IMR-90 (cell line): ENCODE measurements at regions not wholly inside any gene's neighbourhood (a gene's known extent, or its start where the extent isn't known, plus 50 kb on each side); places are given as distances from the start of the nearest gene placed in this dataset.

ENCODE experiments used
- ATAC-seq: fragments of 200-7000 bp; cut with Tn5 transposase; 2 replicates; pipeline ENCODE4 v1.9.1; 2020; ENCODE audit warnings: low read depth, mild to moderate bottlenecking, moderate library complexity
- BruUV-seq: library from RNA; stranded (reverse); fragments of 400-500 nt; replicated peaks from 2 replicates; lab custom pipeline; 2021; lab: Mats Ljungman, UMichigan
- CTCF ChIA-PET: fragments of 300-600 bp; formaldehyde crosslinking; extraction: SDS; loops from one replicate; lab custom pipeline; 2021; ENCODE audit warnings: antibody characterized with exemption; lab: Yijun Ruan, JAX
- POLR2A ChIA-PET: fragments of 300-600 bp; sonication (Branson Sonifier 250); formaldehyde crosslinking; loops from one replicate; lab custom pipeline; 2022; ENCODE audit warnings: antibody characterized with exemption; ENCODE audit not compliant: unreplicated experiment; lab: Charles Lee
- DNase-seq: peaks from one replicate; pipeline ENCODE4 v3.0.0; 2013
- H2AFZ ChIP-seq: replicated peaks from 2 replicates; pipeline ENCODE3; 2013; ENCODE audit warnings: low read length, mild to moderate bottlenecking; ENCODE audit not compliant: poor library complexity
- H2AK5ac ChIP-seq: 2 replicates; pipeline ENCODE4 v1.6.1; 2013; ENCODE audit warnings: low read depth, low read length, inconsistent platforms
- H2AK9ac ChIP-seq: replicated peaks from 2 replicates; pipeline ENCODE3; 2013; ENCODE audit warnings: mild to moderate bottlenecking, low read depth, low read length, moderate library complexity; ENCODE audit not compliant: poor library complexity
- H2BK120ac ChIP-seq: 2 replicates; pipeline ENCODE4 v1.6.1; 2013; ENCODE audit warnings: low read depth, low read length, inconsistent platforms
- H2BK15ac ChIP-seq: 3 replicates; pipeline ENCODE4 v1.6.1; 2013; ENCODE audit warnings: low read depth, low read length, inconsistent platforms
- H2BK20ac ChIP-seq: 2 replicates; pipeline ENCODE4 v1.6.1; 2013; ENCODE audit warnings: low read depth, mild to moderate bottlenecking, inconsistent platforms, low read length, moderate library complexity
- H2BK5ac ChIP-seq: 2 replicates; pipeline ENCODE4 v1.6.1; 2013; ENCODE audit warnings: mild to moderate bottlenecking, low read depth, low read length, inconsistent platforms; ENCODE audit not compliant: poor library complexity, severe bottlenecking
- H3K14ac ChIP-seq: replicated peaks from 2 replicates; pipeline ENCODE4 v1.6.1; 2013; ENCODE audit warnings: low read depth, low read length, inconsistent platforms
- H3K18ac ChIP-seq: 2 replicates; pipeline ENCODE4 v1.6.1; 2013; ENCODE audit warnings: low read depth, low read length, control low read depth
- H3K23ac ChIP-seq: 2 replicates; pipeline ENCODE4 v1.6.1; 2013; ENCODE audit warnings: low read depth, low read length, inconsistent platforms
- H3K27ac ChIP-seq: 2 replicates; pipeline ENCODE4 v1.5.1; 2013; ENCODE audit warnings: mild to moderate bottlenecking, control low read depth, low read length; ENCODE audit not compliant: insufficient read depth
- H3K27me3 ChIP-seq: 2 replicates; pipeline ENCODE4 v1.6.1; 2013; ENCODE audit warnings: low read length; ENCODE audit not compliant: control insufficient read depth, insufficient read depth
- H3K36me3 ChIP-seq: 2 replicates; pipeline ENCODE4 v1.6.1; 2013; ENCODE audit warnings: low read length, mixed read lengths; ENCODE audit not compliant: control insufficient read depth, insufficient read depth
- H3K4ac ChIP-seq: 2 replicates; pipeline ENCODE4 v1.6.1; 2013; ENCODE audit warnings: low read depth, low read length, inconsistent platforms
- H3K4me1 ChIP-seq: 2 replicates; pipeline ENCODE4 v1.6.1; 2013; ENCODE audit warnings: low read length, mixed read lengths; ENCODE audit not compliant: control insufficient read depth, insufficient read depth
- H3K4me2 ChIP-seq: 2 replicates; pipeline ENCODE4 v1.6.1; 2013; ENCODE audit warnings: low read depth, mild to moderate bottlenecking, control low read depth, low read length, moderate library complexity
- H3K4me3 ChIP-seq: 2 replicates; pipeline ENCODE4 v1.5.1; 2013; ENCODE audit warnings: low read depth, mild to moderate bottlenecking, control low read depth, low read length, moderate library complexity; ENCODE audit not compliant: insufficient read depth
- H3K56ac ChIP-seq: 2 replicates; pipeline ENCODE4 v1.6.1; 2013; ENCODE audit warnings: low read length, inconsistent platforms; ENCODE audit not compliant: insufficient read depth; ENCODE audit errors: extremely low read depth
- H3K79me1 ChIP-seq, 2 experiments: 2 replicates each; pipeline ENCODE4 v1.6.1; 2013; ENCODE audit warnings: low read length in 2 of 2, inconsistent platforms in 1 of 2, low read depth in 1 of 2
- H3K9ac ChIP-seq: 2 replicates; pipeline ENCODE4 v1.6.1; 2013; ENCODE audit warnings: low read depth, low read length, control low read depth
- H3K9me1 ChIP-seq: 2 replicates; pipeline ENCODE4 v1.6.1; 2013; ENCODE audit warnings: low read length, inconsistent platforms; ENCODE audit not compliant: insufficient read depth
- H3K9me3 ChIP-seq: 2 replicates; pipeline ENCODE4 v1.6.1; 2013; ENCODE audit warnings: low read length; ENCODE audit not compliant: control insufficient read depth, insufficient read depth
- H4K20me1 ChIP-seq: 2 replicates; pipeline ENCODE4 v1.6.1; 2013; ENCODE audit warnings: low read length, inconsistent platforms; ENCODE audit not compliant: insufficient read depth
- H4K5ac ChIP-seq: 2 replicates; pipeline ENCODE4 v1.6.1; 2013; ENCODE audit warnings: mild to moderate bottlenecking, low read depth, low read length, control low read depth
- H4K8ac ChIP-seq, 2 experiments: 2 replicates each; pipeline ENCODE4 v1.6.1; 2013; ENCODE audit warnings: low read depth in 2 of 2, low read length in 2 of 2, control low read depth in 1 of 2, inconsistent platforms in 1 of 2
- H4K91ac ChIP-seq: 2 replicates; pipeline ENCODE4 v1.6.1; 2013; ENCODE audit warnings: low read depth, low read length, inconsistent platforms; ENCODE audit not compliant: insufficient read depth
- BHLHE40 ChIP-seq: fragments of 150-350 bp; IDR thresholded peaks from 2 replicates; pipeline ENCODE4 v1.6.1; 2016; ENCODE audit warnings: mild to moderate bottlenecking, low read depth, low read length
- CEBPB ChIP-seq: IDR thresholded peaks from 2 replicates; pipeline ENCODE4 v1.6.1; 2012; ENCODE audit warnings: low read depth, low read length, improper control_type of control experiment
- CHD1 ChIP-seq: IDR thresholded peaks from 2 replicates; pipeline ENCODE4 v1.6.1; 2012; ENCODE audit warnings: low read depth, low read length, improper control_type of control experiment
- FOS ChIP-seq: fragments of 150-350 bp; IDR thresholded peaks from 2 replicates; pipeline ENCODE4 v1.6.1; 2016; ENCODE audit warnings: low read depth, low read length
- MAZ ChIP-seq: IDR thresholded peaks from 2 replicates; pipeline ENCODE4 v1.6.1; 2012; ENCODE audit warnings: low read depth, mild to moderate bottlenecking, low read length, improper control_type of control experiment, moderate library complexity, borderline replicate concordance
- MXI1 ChIP-seq: IDR thresholded peaks from 2 replicates; pipeline ENCODE4 v1.6.1; 2012; ENCODE audit warnings: low read depth, mild to moderate bottlenecking, low read length, moderate library complexity, borderline replicate concordance
- NFE2L2 ChIP-seq: fragments of 150-350 bp; IDR thresholded peaks from 2 replicates; pipeline ENCODE4 v1.6.1; 2016; ENCODE audit warnings: low read depth, mild to moderate bottlenecking, low read length
- POLR2A ChIP-seq: IDR thresholded peaks from 2 replicates; pipeline ENCODE4 v1.6.1; 2012; ENCODE audit warnings: mild to moderate bottlenecking, low read depth, low read length
- RAD21 ChIP-seq: IDR thresholded peaks from 2 replicates; pipeline ENCODE4 v1.6.1; 2012; ENCODE audit warnings: low read length, improper control_type of control experiment
- RCOR1 ChIP-seq: IDR thresholded peaks from 2 replicates; pipeline ENCODE4 v1.6.1; 2012; ENCODE audit warnings: mild to moderate bottlenecking, low read length, improper control_type of control experiment; ENCODE audit not compliant: insufficient replicate concordance
- RFX5 ChIP-seq: IDR thresholded peaks from 2 replicates; pipeline ENCODE4 v1.8.0; 2012; ENCODE audit warnings: low read depth, mild to moderate bottlenecking, low read length, moderate library complexity
- SMC3 ChIP-seq: fragments of 150-350 bp; IDR thresholded peaks from 2 replicates; pipeline ENCODE4 v1.6.1; 2016; ENCODE audit warnings: low read depth, mild to moderate bottlenecking, antibody characterized with exemption, low read length, moderate library complexity
- WGBS, 2 experiments: methylation state at CpG; one replicate each; pipeline versions ENCODE4 v1.1.5 to v1.1.7; 2013; ENCODE audit warnings: missing lambda C conversion rate in 2 of 2; ENCODE audit not compliant: insufficient read length in 1 of 2; ENCODE audit errors: extremely low coverage in 2 of 2; 5-methylcytosine and 5-hydroxymethylcytosine counted together
- dilution Hi-C: fragments of 300-500 bp; cut with HindIII; formaldehyde crosslinking; loops from one replicate; pipeline ENCODE4 v1.14.3; 2018; ENCODE audit warnings: low sequenced_read_pairs; ENCODE audit not compliant: unreplicated experiment
- in situ Hi-C: fragments of 300-500 bp; cut with MboI; formaldehyde crosslinking; loops from 3 replicates; pipeline ENCODE4 v1.14.3; 2019; ENCODE audit warnings: low sequenced_read_pairs, inconsistent platforms, mixed read lengths
- intact Hi-C: fragments of 100-400 bp; cut with micrococcal nuclease; formaldehyde crosslinking; loops from 2 replicates; pipeline ENCODE4 v1.10.0; 2022

DNA sequence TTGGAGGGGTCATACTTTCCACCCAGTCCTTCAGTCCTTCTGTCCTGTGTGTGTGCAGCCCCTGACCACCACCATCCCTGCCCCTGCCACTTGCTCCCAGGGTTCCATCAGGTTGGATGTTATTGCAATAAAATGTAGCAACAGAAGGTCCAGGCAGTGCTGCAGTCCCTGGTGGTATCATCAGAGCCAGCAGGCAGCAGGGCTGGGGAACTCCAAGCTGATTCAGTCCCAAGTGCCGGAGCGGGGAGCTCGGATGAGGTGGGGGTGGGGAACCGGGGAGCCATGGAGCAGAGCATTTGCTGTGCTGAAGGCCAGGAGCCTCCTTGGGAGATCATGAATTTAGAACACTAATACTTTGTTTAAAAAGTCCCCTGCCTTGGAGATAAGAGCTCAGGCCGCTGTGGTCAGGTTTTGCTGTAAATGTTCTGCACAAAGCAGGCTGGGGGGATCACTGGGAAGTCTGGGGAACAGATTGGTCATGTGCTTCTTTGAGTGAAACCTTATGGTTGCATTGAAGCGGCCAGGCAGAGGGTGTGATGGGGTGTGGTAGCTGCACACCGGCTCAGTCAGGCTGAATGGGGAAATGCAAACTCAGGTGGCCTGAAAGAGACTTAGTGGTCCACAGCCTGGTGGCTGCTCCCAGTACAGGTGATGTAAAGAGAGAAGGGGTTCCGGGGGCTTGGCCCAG is 225.9 kb downstream of the SEC14L1 start (continued):
- TF ChIP-seq FOS: no peak
- TF ChIP-seq CEBPB: peak; percentile 75

DNA sequence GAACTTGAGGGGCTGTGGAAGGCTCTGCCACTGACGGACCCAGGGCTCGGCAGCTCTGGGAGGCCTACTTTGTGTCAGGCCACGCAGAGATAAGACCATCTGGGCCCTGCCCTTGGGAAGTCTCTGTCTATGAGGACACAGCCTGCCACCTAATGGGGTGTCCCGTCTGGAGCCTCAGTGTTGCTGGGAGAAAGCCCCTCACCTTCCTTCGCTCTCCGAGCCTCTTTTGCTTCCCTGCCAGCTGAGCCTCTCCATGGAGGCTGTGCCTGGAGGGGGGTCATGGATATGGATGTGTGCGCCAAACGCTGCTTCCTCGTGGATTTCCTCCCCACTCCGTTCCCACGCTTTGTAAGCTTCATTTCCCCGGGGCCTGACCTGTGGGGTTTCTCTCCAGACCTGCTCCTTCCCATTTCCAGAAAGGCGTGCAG is 228.8 kb downstream of the SEC14L1 start:
- H3K4ac ChIP-seq: peak overlapping the region; percentile 63; the same call in 1 of the 2 replicates
- H3K9ac ChIP-seq: no peak overlapping the region
- DNase-seq: no peak
- peak overlapping the region; percentile 5 for H2BK5ac ChIP-seq
- peak overlapping the region; percentile 37; the same call in 1 of the 2 replicates for H2AK5ac ChIP-seq
- H3K9me3 ChIP-seq: no peaks in the 10 kb centered on the region
- ATAC-seq: no peak
- H3K56ac ChIP-seq: no peak overlapping the region
- no peak overlapping the region for H4K5ac ChIP-seq
- H4K91ac ChIP-seq: peak overlapping the region; percentile 52
- intact Hi-C loops: no loop called here
- peaks cover 36% of the 10 kb centered on the region for H3K9me1 ChIP-seq
- dilution Hi-C loops: no loop called here
- 0 out of 4 replicates have a peak overlapping the region, but pooled peaks of 1 of the 2 experiments have one; percentile 30 for H4K8ac ChIP-seq
- H3K36me3 ChIP-seq: no peaks in the 10 kb centered on the region; the same call in 1 of the 2 replicates
- no peak overlapping the region for H3K4me3 ChIP-seq
- CTCF ChIA-PET: no interaction called here
- H3K27me3 ChIP-seq: no peaks in the 10 kb centered on the region
- peaks cover 39% of the 10 kb centered on the region for H3K4me1 ChIP-seq
- no TSS peak for BruUV-seq
- H3K23ac ChIP-seq: peak overlapping the region; percentile 31; the same call in 1 of the 2 replicates
- H3K27ac ChIP-seq: no peak overlapping the region
- H3K79me1 ChIP-seq: peaks cover 24 to 77% of the 10 kb centered on the region in 2 experiments
- in situ Hi-C loops: no loop called here
- no peak overlapping the region for H3K14ac ChIP-seq
- no peak overlapping the region for H3K18ac ChIP-seq
- H2AFZ ChIP-seq: no peak overlapping the region
- TF ChIP-seq CHD1 (no peak), RAD21 (no peak), POLR2A (no peak), BHLHE40 (no peak), MAZ (no peak), NFE2L2 (no peak), RFX5 (no peak), SMC3 (no peak), MXI1 (no peak), RCOR1 (no peak)
- POLR2A ChIA-PET: no interaction called here
- no peak overlapping the region for H3K4me2 ChIP-seq
- peak overlapping the region; percentile 26; the same call in 1 of the 2 replicates for H2BK120ac ChIP-seq
- H4K20me1 ChIP-seq: peaks cover 21% of the 10 kb centered on the region
- peak overlapping the region; percentile 35; the same call in 1 of the 2 replicates for H2BK20ac ChIP-seq
- no peak overlapping the region; the same call in 2 of the 3 replicates for H2BK15ac ChIP-seq
- WGBS, 2 experiments: 100% methylated on average over 1 of the region's 13 CpGs; no CpG with 5 or more reads in 1 of the 2 experiments
- peak overlapping the region; percentile 52 for H2AK9ac ChIP-seq
